HG02870 (cell line): ENCODE measurements at regions not wholly inside any gene's neighbourhood (a gene's known extent, or its start where the extent isn't known, plus 50 kb on each side); places are given as distances from the start of the nearest gene placed in this dataset.
"Not testable (repeated sequence)": the region's sequence is repeated elsewhere in the genome, so short reads cannot be mapped to it uniquely, and the experiment has no call there.

ENCODE experiments used
- ATAC-seq: cut with Tn5 transposase; IDR thresholded peaks from one replicate; pipeline ENCODE4 v1.9.1; 2021; ENCODE audit warnings: mild to moderate bottlenecking, moderate library complexity; ENCODE audit not compliant: unreplicated experiment

GRCh38 chr15:46088486-46089445 is 453.9 kb downstream of the SQOR start:
- no peak for ATAC-seq

GRCh38 chr15:46089467-46089935 is 454.7 kb downstream of the SQOR start:
- no peak for ATAC-seq

GRCh38 chr15:46091860-46092450 is 457.1 kb downstream of the SQOR start:
- no peak for ATAC-seq

GRCh38 chr15:46098006-46098405 is 463.2 kb downstream of the SQOR start:
- ATAC-seq, result not testable (repeated sequence)

GRCh38 chr15:46110755-46111154 is 475.9 kb downstream of the SQOR start:
- no peak for ATAC-seq

GRCh38 chr15:46111730-46112129 is 476.9 kb downstream of the SQOR start:
- no peak for ATAC-seq

GRCh38 chr15:46117071-46117470 is 482.2 kb downstream of the SQOR start:
- no peak for ATAC-seq

- ATAC-seq, result no peak
Observed at GRCh38 chr15:46120713-46121112, 485.9 kb downstream of the SQOR start.

GRCh38 chr15:46121441-46121840 is 486.6 kb downstream of the SQOR start:
- no peak for ATAC-seq

GRCh38 chr15:46126581-46126980 is 491.8 kb downstream of the SQOR start:
- ATAC-seq, result no peak

- no peak for ATAC-seq
Observed at GRCh38 chr15:46127361-46127874, 492.6 kb downstream of the SQOR start.

GRCh38 chr15:46129145-46129544 is 494.3 kb downstream of the SQOR start:
- no peak for ATAC-seq

- ATAC-seq, result no peak
Observed at GRCh38 chr15:46131876-46132275, 497.0 kb downstream of the SQOR start.

GRCh38 chr15:46137443-46137842 is 502.6 kb downstream of the SQOR start:
- ATAC-seq, result no peak

GRCh38 chr15:46146002-46146401 is 511.2 kb downstream of the SQOR start:
- ATAC-seq, result no peak

GRCh38 chr15:46146915-46147314 is 512.1 kb downstream of the SQOR start:
- ATAC-seq, result no peak

GRCh38 chr15:46151786-46152185 is 517.0 kb downstream of the SQOR start:
- no peak for ATAC-seq

GRCh38 chr15:46166750-46167149 is 531.9 kb downstream of the SQOR start:
- ATAC-seq, result no peak

GRCh38 chr15:46170326-46170725 is 535.5 kb downstream of the SQOR start:
- no peak for ATAC-seq

GRCh38 chr15:46174122-46174521 is 539.3 kb downstream of the SQOR start:
- no peak for ATAC-seq

GRCh38 chr15:46177219-46177618 is 542.4 kb downstream of the SQOR start:
- no peak for ATAC-seq

- no peak for ATAC-seq
Observed at GRCh38 chr15:46178138-46178537, 543.3 kb downstream of the SQOR start.
